Osteoblast (primary cell): ENCODE measurements at regions not wholly inside any gene's neighbourhood (a gene's known extent, or its start where the extent isn't known, plus 50 kb on each side); places are given as distances from the start of the nearest gene placed in this dataset.

ENCODE experiments used
- DNase-seq: peaks from one replicate; pipeline ENCODE4 v3.0.0; 2011; ENCODE audit warnings: low spot score, mixed read lengths; ENCODE audit not compliant: insufficient read length; ENCODE audit errors: missing footprints
- H2AFZ ChIP-seq: 2 replicates; pipeline ENCODE4 v1.6.0; 2011; ENCODE audit warnings: mild to moderate bottlenecking, low read length
- H3K27ac ChIP-seq: 2 replicates; pipeline ENCODE4 v1.5.1; 2011; ENCODE audit warnings: mild to moderate bottlenecking, low read depth, low read length, moderate library complexity
- H3K27me3 ChIP-seq: 2 replicates; pipeline ENCODE4 v1.6.0; 2012; ENCODE audit warnings: mild to moderate bottlenecking, control low read depth, inconsistent platforms, low read length, moderate library complexity; ENCODE audit not compliant: insufficient read depth
- H3K36me3 ChIP-seq: 2 replicates; pipeline ENCODE4 v1.5.1; 2011; ENCODE audit warnings: mild to moderate bottlenecking, low read length, control low read depth, moderate library complexity; ENCODE audit not compliant: insufficient read depth
- H3K4me1 ChIP-seq: 2 replicates; pipeline ENCODE4 v1.5.1; 2011; ENCODE audit warnings: mild to moderate bottlenecking, low read length, control low read depth, moderate library complexity; ENCODE audit not compliant: insufficient read depth
- H3K4me2 ChIP-seq: 2 replicates; pipeline ENCODE4 v1.6.0; 2011; ENCODE audit warnings: mild to moderate bottlenecking, low read length; ENCODE audit not compliant: insufficient read depth
- H3K4me3 ChIP-seq: fragments of 200-600 bp; sonication (generic); 3 replicates; pipeline ENCODE4 v1.5.1; 2012; ENCODE audit warnings: mild to moderate bottlenecking, low read length, inconsistent platforms; ENCODE audit not compliant: insufficient read depth
- H3K79me2 ChIP-seq: 2 replicates; pipeline ENCODE4 v1.6.0; 2012; ENCODE audit warnings: mild to moderate bottlenecking, low read length, control low read depth, inconsistent platforms; ENCODE audit not compliant: insufficient read depth
- H3K9me3 ChIP-seq: 2 replicates; pipeline ENCODE4 v1.5.1; 2011; ENCODE audit warnings: low read depth, low read length, control low read depth
- H4K20me1 ChIP-seq: 2 replicates; pipeline ENCODE4 v1.6.0; 2012; ENCODE audit warnings: mild to moderate bottlenecking, low read length, control low read depth; ENCODE audit not compliant: insufficient read depth
- TF ChIP-seq, protein P1 (sequence below): IDR thresholded peaks from 2 replicates; pipeline ENCODE4 v1.5.1; 2011; ENCODE audit warnings: mild to moderate bottlenecking, low read depth, low read length, moderate library complexity; ENCODE audit errors: extremely low read depth

DNA sequence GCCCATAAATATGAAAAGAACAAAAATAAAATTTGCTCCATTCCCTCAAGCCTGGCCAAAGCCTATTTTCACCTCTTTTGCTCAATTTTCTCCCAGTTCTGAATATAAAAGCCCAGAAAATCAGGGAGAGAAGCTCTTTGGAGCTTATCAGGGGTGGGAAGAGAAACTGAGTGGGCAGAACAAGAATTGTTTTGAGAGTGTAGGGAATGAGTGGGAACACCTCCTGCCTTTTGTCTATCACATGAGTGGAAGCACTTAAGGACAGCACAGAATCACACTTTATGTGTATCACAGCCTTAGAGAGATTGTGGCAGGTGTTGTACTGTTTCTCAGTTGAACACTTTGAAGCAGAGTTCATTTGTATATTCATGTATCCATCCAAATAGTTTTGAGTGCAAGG, 139.2 kb upstream of the HMHB1 start:
- DNase-seq: no peak
- no peaks in the 10 kb centered on the region for H3K36me3 ChIP-seq
- TF ChIP-seq, protein P1, sequence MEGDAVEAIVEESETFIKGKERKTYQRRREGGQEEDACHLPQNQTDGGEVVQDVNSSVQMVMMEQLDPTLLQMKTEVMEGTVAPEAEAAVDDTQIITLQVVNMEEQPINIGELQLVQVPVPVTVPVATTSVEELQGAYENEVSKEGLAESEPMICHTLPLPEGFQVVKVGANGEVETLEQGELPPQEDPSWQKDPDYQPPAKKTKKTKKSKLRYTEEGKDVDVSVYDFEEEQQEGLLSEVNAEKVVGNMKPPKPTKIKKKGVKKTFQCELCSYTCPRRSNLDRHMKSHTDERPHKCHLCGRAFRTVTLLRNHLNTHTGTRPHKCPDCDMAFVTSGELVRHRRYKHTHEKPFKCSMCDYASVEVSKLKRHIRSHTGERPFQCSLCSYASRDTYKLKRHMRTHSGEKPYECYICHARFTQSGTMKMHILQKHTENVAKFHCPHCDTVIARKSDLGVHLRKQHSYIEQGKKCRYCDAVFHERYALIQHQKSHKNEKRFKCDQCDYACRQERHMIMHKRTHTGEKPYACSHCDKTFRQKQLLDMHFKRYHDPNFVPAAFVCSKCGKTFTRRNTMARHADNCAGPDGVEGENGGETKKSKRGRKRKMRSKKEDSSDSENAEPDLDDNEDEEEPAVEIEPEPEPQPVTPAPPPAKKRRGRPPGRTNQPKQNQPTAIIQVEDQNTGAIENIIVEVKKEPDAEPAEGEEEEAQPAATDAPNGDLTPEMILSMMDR: no peak

DNA sequence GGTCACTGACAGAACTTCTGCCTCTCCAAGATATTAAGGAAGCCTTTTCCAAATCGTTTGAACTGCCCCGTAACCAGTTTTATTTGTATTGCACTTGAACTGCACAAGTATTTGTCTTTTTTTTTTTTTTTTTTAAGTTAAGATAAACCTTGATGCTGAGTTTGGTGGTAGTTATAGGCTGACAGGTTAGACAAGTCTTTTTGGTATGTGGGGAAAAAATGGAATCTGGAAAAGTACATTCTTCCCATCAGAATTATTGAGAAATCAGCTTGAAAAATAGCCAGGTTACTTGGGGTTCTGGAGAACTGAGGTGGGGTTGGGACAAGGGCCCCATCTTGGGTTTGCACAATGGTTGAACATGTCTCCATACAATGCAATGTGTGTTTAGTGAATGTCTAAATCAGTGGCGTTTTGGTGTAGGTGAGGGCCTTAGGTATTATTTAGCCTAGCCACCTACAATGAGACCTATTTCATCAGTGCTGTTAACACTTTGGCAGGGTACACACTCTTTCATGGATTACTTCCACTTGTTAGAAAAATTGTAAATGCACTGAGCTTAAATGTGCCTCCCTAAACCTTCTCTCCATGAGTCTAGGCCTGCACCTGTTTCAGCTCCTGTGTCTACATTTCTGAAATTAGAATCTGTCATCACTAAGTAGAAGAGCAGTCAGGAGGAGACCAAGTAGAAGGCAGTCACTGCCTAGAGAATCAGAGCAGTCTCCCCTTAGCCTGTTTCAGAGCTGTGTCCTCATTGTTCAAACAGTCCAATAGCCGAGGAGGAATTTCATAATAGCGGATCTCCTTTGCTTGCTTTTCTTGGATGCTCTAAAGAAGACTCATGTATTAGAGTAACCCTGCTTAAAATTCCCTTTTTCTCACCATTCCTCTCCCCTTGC, 140.0 kb upstream of the HMHB1 start:
- Histone ChIP-seq H3K36me3 (no peaks in the 10 kb centered on the region), H3K4me1 (peaks cover 5% of the 10 kb centered on the region), H3K79me2 (no peaks in the 10 kb centered on the region), H3K27me3 (no peaks in the 10 kb centered on the region), H3K9me3 (no peaks in the 10 kb centered on the region), H3K4me2 (no peak overlapping the region), H4K20me1 (no peaks in the 10 kb centered on the region), H2AFZ (no peak overlapping the region), H3K4me3 (no peak overlapping the region), H3K27ac (no peak overlapping the region)
- TF ChIP-seq, protein P1: no peak
- DNase-seq: no peak

More for the DNA sequence above, 139.2 kb upstream of the HMHB1 start:
- no peak overlapping the region for H3K27ac ChIP-seq
- H4K20me1 ChIP-seq: no peaks in the 10 kb centered on the region
- no peaks in the 10 kb centered on the region for H3K27me3 ChIP-seq
- no peaks in the 10 kb centered on the region for H3K79me2 ChIP-seq
- H2AFZ ChIP-seq: no peak overlapping the region
- peaks cover 5% of the 10 kb centered on the region for H3K4me1 ChIP-seq
- no peak overlapping the region for H3K4me3 ChIP-seq
- no peaks in the 10 kb centered on the region for H3K9me3 ChIP-seq
- no peak overlapping the region for H3K4me2 ChIP-seq

DNA sequence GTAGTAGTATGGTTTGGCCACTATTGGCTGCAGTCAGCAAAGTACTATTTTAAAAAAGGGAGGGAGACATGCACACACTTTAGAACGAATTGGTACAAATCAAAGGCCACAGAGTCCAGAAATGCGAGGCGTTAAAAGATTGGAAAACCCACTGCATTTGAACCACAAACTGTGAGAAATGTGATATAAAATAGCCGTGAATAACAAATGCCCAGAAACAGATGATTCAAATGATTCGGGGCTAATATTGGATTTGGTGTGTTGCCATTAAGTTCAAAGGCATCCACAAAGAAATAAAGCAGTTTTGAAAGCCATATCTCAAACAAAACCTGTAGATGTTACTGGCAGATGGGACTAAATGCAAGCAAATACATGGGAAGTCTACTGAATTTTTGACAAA, 140.9 kb upstream of the HMHB1 start:
- Histone ChIP-seq H2AFZ (no peak overlapping the region), H3K27me3 (no peaks in the 10 kb centered on the region), H3K79me2 (no peaks in the 10 kb centered on the region), H3K36me3 (no peaks in the 10 kb centered on the region), H3K4me2 (no peak overlapping the region), H4K20me1 (no peaks in the 10 kb centered on the region), H3K27ac (no peak overlapping the region), H3K4me3 (no peak overlapping the region), H3K9me3 (no peaks in the 10 kb centered on the region), H3K4me1 (peaks cover 5% of the 10 kb centered on the region)
- DNase-seq: no peak
- TF ChIP-seq, protein P1: no peak

DNA sequence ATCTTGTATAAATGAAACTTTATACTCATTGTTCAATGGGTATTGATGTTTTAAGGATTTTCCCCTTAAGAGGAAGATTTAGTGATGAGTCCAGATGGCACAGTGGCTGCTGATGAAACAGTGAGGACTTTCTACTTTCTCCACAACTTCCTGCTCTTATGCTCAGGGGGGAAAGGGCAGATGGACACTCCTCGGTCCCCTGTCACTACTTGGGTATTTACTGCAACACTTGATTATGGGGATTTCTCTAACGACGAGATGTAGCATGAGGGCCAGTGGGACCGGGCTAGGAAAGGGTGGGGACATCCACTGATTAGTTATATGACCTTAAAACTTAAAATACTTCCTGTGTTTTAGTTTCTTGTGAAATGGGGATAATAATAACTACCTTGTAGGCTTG, 146.1 kb upstream of the HMHB1 start:
- DNase-seq: no peak
- TF ChIP-seq, protein P1: no peak
- H3K4me2 ChIP-seq: no peak overlapping the region
- H3K79me2 ChIP-seq: no peaks in the 10 kb centered on the region
- H4K20me1 ChIP-seq: no peaks in the 10 kb centered on the region
- no peaks in the 10 kb centered on the region for H3K27me3 ChIP-seq
- H3K4me3 ChIP-seq: no peak overlapping the region
- H3K9me3 ChIP-seq: no peaks in the 10 kb centered on the region
- no peaks in the 10 kb centered on the region for H3K36me3 ChIP-seq
- no peaks in the 10 kb centered on the region for H3K4me1 ChIP-seq
- H3K27ac ChIP-seq: no peak overlapping the region
- no peak overlapping the region for H2AFZ ChIP-seq
